Ovary (tissue), 7 donors: ENCODE measurements at regions not wholly inside any gene's neighbourhood (a gene's known extent, or its start where the extent isn't known, plus 50 kb on each side); places are given as distances from the start of the nearest gene placed in this dataset.

Experiments used
- DNase-seq, 5 donors: peaks; one replicate each; pipeline ENCODE4 v3.0.0-alpha.2; 2019 to 2020
- H3K27ac ChIP-seq, 2 donors: fragments of 200-600 bp; one replicate each; pipeline versions ENCODE4 v1.5.1 to v1.8.0; 2019 to 2022
- H3K27me3 ChIP-seq: fragments of 200-600 bp; one replicate; pipeline ENCODE4 v1.8.0; 2022
- H3K36me3 ChIP-seq: fragments of 200-600 bp; sonication (generic); one replicate; pipeline ENCODE4 v1.5.1; 2019
- H3K4me1 ChIP-seq: one replicate; pipeline ENCODE4 v1.8.1; 2013; ENCODE audit warnings: mild to moderate bottlenecking, moderate library complexity; ENCODE audit not compliant: insufficient read depth
- H3K4me3 ChIP-seq: fragments of 200-600 bp; sonication (generic); one replicate; pipeline ENCODE4 v1.5.1; 2017
- H3K9me3 ChIP-seq, 2 donors: fragments of 200-600 bp in 1 of 2; sonication (generic) in 1 of 2; one replicate each; pipeline versions ENCODE4 v1.5.1 to v1.8.1; 2013 to 2019; ENCODE audit warnings: mild to moderate bottlenecking in 1 of 2, moderate library complexity in 1 of 2
- EP300 ChIP-seq: sonication (generic); formaldehyde crosslinking; IDR thresholded peaks from one replicate; pipeline ENCODE4 v1.6.1; 2017; ENCODE audit warnings: antibody characterized with exemption
- POLR2A ChIP-seq: fragments of 450-650 bp; IDR thresholded peaks from one replicate; pipeline ENCODE4 v1.6.1; 2017; ENCODE audit warnings: antibody characterized with exemption, mild to moderate bottlenecking, moderate library complexity
- WGBS, 3 donors: extraction: QIAGEN DNeasy Blood & Tissue Kit in 1 of 3; methylation state at CpG; one replicate each; pipeline versions ENCODE4 v1.1.5 to v1.1.7; 2013 to 2017; 5-methylcytosine and 5-hydroxymethylcytosine counted together
- intact Hi-C, 4 donors: fragments of 100-400 bp; cut with DNase I; formaldehyde crosslinking; loops; one replicate each; pipeline versions ENCODE4 v1.11.0 to v1.15.1; 2022 to 2023
- TF ChIP-seq, protein P1 (sequence below), 3 donors: fragments of 450-650 bp in 2 of 3; fragments of 200-600 bp in 1 of 3; IDR thresholded peaks; one replicate each; pipeline versions ENCODE4 v1.5.1 to v1.8.0; 2016 to 2022; ENCODE audit warnings: antibody characterized with exemption in 3 of 3, mild to moderate bottlenecking in 1 of 3
- donor health status: DM: no; HTN: no; CAD: no; lungs with moderate emphysema.
- donor health status: DM: no; HTN: no; CAD: no.
- donor health status: Bipolar disorder and iron deficiency.
- donor health status: DM: no; HTN: no; CAD: no.
- donor health status: DM: yes; HTN: yes; CAD: no.

DNA sequence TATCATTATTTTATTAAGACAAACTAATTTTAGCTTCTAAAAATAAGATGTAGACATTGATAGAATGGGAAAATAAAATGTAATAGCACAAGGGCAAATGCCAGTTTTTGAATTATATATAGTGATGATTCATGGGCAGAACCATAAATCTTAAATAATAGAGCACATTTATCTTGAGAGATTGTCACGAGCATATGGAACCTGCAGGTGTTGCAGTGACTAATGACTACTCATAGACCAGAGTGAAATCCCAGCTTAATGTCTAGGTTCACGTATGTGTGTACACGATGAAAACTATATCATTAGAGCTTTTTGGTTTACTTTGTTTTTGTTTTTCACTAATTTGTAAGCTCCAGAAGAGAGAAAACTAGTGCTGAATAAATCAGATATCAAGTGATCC is 150.2 kb upstream of the CACNA2D1 start:
- Histone ChIP-seq H3K9me3 (no peaks in the 10 kb centered on the region), H3K36me3 (no peaks in the 10 kb centered on the region), H3K27ac (no peak overlapping the region), H3K4me1 (no peaks in the 10 kb centered on the region), H3K27me3 (no peaks in the 10 kb centered on the region), H3K4me3 (no peak overlapping the region)
- intact Hi-C loops, result no loop called here
- WGBS, 3 donors, result 75 to 82% (median 76%) methylated on average over 3 of the region's 3 CpGs
- TF ChIP-seq EP300, result no peak
- TF ChIP-seq, protein P1, sequence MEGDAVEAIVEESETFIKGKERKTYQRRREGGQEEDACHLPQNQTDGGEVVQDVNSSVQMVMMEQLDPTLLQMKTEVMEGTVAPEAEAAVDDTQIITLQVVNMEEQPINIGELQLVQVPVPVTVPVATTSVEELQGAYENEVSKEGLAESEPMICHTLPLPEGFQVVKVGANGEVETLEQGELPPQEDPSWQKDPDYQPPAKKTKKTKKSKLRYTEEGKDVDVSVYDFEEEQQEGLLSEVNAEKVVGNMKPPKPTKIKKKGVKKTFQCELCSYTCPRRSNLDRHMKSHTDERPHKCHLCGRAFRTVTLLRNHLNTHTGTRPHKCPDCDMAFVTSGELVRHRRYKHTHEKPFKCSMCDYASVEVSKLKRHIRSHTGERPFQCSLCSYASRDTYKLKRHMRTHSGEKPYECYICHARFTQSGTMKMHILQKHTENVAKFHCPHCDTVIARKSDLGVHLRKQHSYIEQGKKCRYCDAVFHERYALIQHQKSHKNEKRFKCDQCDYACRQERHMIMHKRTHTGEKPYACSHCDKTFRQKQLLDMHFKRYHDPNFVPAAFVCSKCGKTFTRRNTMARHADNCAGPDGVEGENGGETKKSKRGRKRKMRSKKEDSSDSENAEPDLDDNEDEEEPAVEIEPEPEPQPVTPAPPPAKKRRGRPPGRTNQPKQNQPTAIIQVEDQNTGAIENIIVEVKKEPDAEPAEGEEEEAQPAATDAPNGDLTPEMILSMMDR (IDR thresholded peaks at IDR 0.05), result no peak
- TF ChIP-seq POLR2A, result no peak
- no peak for DNase-seq

DNA sequence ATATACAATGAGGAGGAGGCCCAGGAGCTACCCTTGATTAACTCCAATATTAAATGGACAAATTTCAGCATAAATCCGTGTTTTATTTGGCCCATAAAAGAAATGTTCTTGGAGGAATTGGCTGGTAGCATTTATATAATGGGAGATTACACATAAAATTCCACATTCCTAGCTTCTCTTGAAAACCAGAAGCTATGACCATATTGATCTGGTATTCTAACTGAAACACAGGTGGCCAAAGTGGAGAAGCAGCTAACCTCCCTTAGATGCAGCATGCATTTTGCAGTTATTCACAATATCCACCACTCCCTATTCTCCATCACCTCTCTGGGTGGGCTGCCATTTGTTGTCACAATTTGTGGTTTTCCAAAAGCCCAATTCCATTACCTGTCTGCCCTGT is 148.8 kb upstream of the CACNA2D1 start:
- H3K4me3 ChIP-seq, result no peak overlapping the region
- intact Hi-C loops, result no loop called here
- WGBS, 3 donors, result 84 to 93% (median 89%) methylated on average over 1 of the region's 1 CpG
- TF ChIP-seq POLR2A (no peak), EP300 (no peak)
- TF ChIP-seq, protein P1 (IDR thresholded peaks at IDR 0.05), result no peak
- no peaks in the 10 kb centered on the region for H3K27me3 ChIP-seq
- DNase-seq, result no peak
- no peaks in the 10 kb centered on the region for H3K36me3 ChIP-seq
- no peaks in the 10 kb centered on the region for H3K9me3 ChIP-seq
- H3K4me1 ChIP-seq, result no peaks in the 10 kb centered on the region
- H3K27ac ChIP-seq, result no peak overlapping the region

DNA sequence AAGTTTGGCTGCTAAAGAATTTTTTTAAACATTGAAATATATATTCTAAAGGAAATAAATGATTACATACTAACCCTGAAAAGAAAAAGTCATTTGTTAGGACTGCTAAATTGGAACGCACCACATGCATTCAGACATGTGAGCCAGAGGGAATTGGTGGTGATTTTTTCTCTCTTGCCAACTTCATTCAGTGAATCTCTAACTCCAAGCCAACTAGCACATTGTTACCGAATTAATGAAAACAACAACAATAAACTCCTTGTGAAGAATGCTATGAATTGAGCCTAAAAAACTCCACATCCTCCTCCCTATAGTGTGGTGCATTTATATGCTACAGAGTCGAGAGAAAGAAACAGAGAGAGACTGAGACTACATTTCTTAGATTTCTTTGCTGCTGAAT is 135.5 kb upstream of the CACNA2D1 start:
- TF ChIP-seq POLR2A, result no peak
- TF ChIP-seq, protein P1 (IDR thresholded peaks at IDR 0.05), result no peak
- TF ChIP-seq EP300, result no peak
- WGBS, 3 donors, result 84 to 87% (median 87%) methylated on average over 3 of the region's 3 CpGs
- Histone ChIP-seq H3K27ac (no peak overlapping the region), H3K36me3 (no peaks in the 10 kb centered on the region), H3K4me1 (no peaks in the 10 kb centered on the region), H3K27me3 (no peaks in the 10 kb centered on the region), H3K9me3 (no peaks in the 10 kb centered on the region), H3K4me3 (no peak overlapping the region)
- intact Hi-C loops, result loop anchor here in 1 of 4 donors (10.0 kb wide), 1 partner anchor 534 kb away; no protein-coding TSS in a partner anchor
- DNase-seq, result no peak

DNA sequence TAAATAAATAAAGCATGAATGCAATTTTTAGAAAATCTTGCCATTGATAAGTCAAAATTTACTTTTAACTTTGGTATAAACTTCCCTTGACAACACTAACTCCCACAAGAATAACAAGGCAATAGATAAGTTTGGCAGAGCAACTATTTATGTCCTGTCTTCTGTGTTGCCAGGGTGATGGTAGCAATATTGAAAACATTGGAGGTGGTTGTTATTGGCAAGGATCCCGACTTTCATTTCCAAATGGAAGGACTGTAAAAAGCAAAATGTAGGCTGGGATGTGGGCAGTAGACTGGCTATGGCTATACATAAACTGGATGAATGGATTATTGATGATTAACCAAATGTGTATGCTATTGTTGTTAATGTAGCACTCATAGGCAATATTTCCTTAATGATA is 134.9 kb upstream of the CACNA2D1 start:
- intact Hi-C loops, result loop anchor here in 1 of 4 donors (10.0 kb wide), 1 partner anchor 534 kb away; no protein-coding TSS in a partner anchor
- no peak overlapping the region for H3K4me3 ChIP-seq
- no peaks in the 10 kb centered on the region for H3K27me3 ChIP-seq
- H3K27ac ChIP-seq, result no peak overlapping the region
- H3K36me3 ChIP-seq, result no peaks in the 10 kb centered on the region
- DNase-seq, result no peak
- no peaks in the 10 kb centered on the region for H3K9me3 ChIP-seq
- H3K4me1 ChIP-seq, result no peaks in the 10 kb centered on the region
- TF ChIP-seq, protein P1 (IDR thresholded peaks at IDR 0.05), result no peak
- TF ChIP-seq EP300 (no peak), POLR2A (no peak)
- 18 to 28% (median 25%) methylated on average over 1 of the region's 1 CpG for WGBS, 3 donors
